ENCODE measurements at regions not wholly inside any gene's neighbourhood (a gene's known extent, or its start where the extent isn't known, plus 50 kb on each side); places are given as distances from the start of the nearest gene placed in this dataset.

- ATAC-seq (ENCODE audit: low read depth) (no peak), DNase-seq (no peak)
- intact Hi-C loops (cut with micrococcal nuclease) (no loop called here), dilution Hi-C loops (cut with HindIII; ENCODE audit: low sequenced_read_pairs, unreplicated experiment) (no loop called here), in situ Hi-C loops (cut with MboI; ENCODE audit: low sequenced_read_pairs) (no loop called here)
- Histone ChIP-seq H2BK15ac (ENCODE audit: low read depth, low read length) (no peak overlapping the region), H3K4me1 (ENCODE audit: control insufficient read depth, insufficient read depth, low read length) (no peaks in the 10 kb centered on the region), H3K14ac (replicated peaks; ENCODE audit: low read depth, low read length) (no peak overlapping the region), H2AK5ac (ENCODE audit: low read depth, low read length) (no peak overlapping the region), H2BK120ac (ENCODE audit: low read depth, low read length) (no peak overlapping the region), H3K9me3 (ENCODE audit: control insufficient read depth, insufficient read depth, low read length) (no peaks in the 10 kb centered on the region), H4K5ac (ENCODE audit: low read depth, low read length) (no peak overlapping the region), H3K9ac (ENCODE audit: low read depth, low read length) (no peak overlapping the region), H3K4me2 (ENCODE audit: low read depth, low read length) (no peak overlapping the region), H2BK20ac (ENCODE audit: low read depth, low read length) (no peak overlapping the region), H3K9me1 (ENCODE audit: insufficient read depth, low read length) (no peaks in the 10 kb centered on the region; the same call in 1 of the 2 replicates), H4K20me1 (ENCODE audit: insufficient read depth, low read length) (no peaks in the 10 kb centered on the region), H3K36me3 (ENCODE audit: control insufficient read depth, insufficient read depth, low read length) (no peaks in the 10 kb centered on the region), H4K91ac (ENCODE audit: insufficient read depth, low read depth, low read length) (no peak overlapping the region), H3K56ac (ENCODE audit: extremely low read depth, insufficient read depth, low read length) (no peak overlapping the region), H4K8ac (ENCODE audit: low read depth in 2 of 2, low read length in 2 of 2) (no peak overlapping the region), H3K23ac (ENCODE audit: low read depth, low read length) (no peak overlapping the region), H3K27me3 (ENCODE audit: control insufficient read depth, insufficient read depth, low read length) (peaks cover 60% of the 10 kb centered on the region), H2AK9ac (replicated peaks; ENCODE audit: low read depth, low read length, poor library complexity) (no peak overlapping the region), H3K79me1 (ENCODE audit: low read depth in 1 of 2, low read length in 2 of 2) (no peaks in the 10 kb centered on the region), H3K4ac (ENCODE audit: low read depth, low read length) (no peak overlapping the region), H3K27ac (ENCODE audit: insufficient read depth, low read length) (no peak overlapping the region), H3K4me3 (ENCODE audit: insufficient read depth, low read depth, low read length) (no peak overlapping the region), H2AFZ (replicated peaks; ENCODE audit: low read length, poor library complexity) (no peak overlapping the region), H2BK5ac (ENCODE audit: low read depth, low read length, poor library complexity, severe bottlenecking) (no peak overlapping the region), H3K18ac (ENCODE audit: low read depth, low read length) (no peak overlapping the region)
- BruUV-seq (replicated peaks): no TSS peak
- TF ChIP-seq FOS (IDR thresholded peaks at IDR 0.05; ENCODE audit: low read depth, low read length) (no peak), RFX5 (IDR thresholded peaks at IDR 0.05; ENCODE audit: low read depth, low read length) (no peak), CEBPB (IDR thresholded peaks at IDR 0.05; ENCODE audit: low read depth, low read length) (no peak), RCOR1 (IDR thresholded peaks at IDR 0.05; ENCODE audit: insufficient replicate concordance, low read length) (no peak), CHD1 (IDR thresholded peaks at IDR 0.05; ENCODE audit: low read depth, low read length) (no peak), POLR2A (IDR thresholded peaks at IDR 0.05; ENCODE audit: low read depth, low read length) (no peak), MXI1 (IDR thresholded peaks at IDR 0.05; ENCODE audit: borderline replicate concordance, low read depth, low read length) (no peak), NFE2L2 (IDR thresholded peaks at IDR 0.05; ENCODE audit: low read depth, low read length) (no peak), USF2 (IDR thresholded peaks at IDR 0.05; ENCODE audit: low read depth, low read length) (no peak), RAD21 (IDR thresholded peaks at IDR 0.05; ENCODE audit: low read length) (no peak), BHLHE40 (IDR thresholded peaks at IDR 0.05; ENCODE audit: low read depth, low read length) (no peak)
- POLR2A ChIA-PET (ENCODE audit: unreplicated experiment): interaction anchor here (0.6 kb wide), 1 partner anchor 27 kb away, joined by 3 read pairs; no protein-coding TSS in a partner anchor
- CTCF ChIA-PET: no interaction called here
- WGBS, 2 experiments (ENCODE audit: extremely low coverage in 2 of 2, insufficient read length in 1 of 2): no CpG with 5 or more reads among the region's 4 CpGs
Observed at GRCh38 chr3:72601983-72602750, 246.1 kb downstream of the SHQ1 start.

Data from IMR-90 (cell line).